22Rv1 (cell line): ENCODE measurements at regions not wholly inside any gene's neighbourhood (a gene's known extent, or its start where the extent isn't known, plus 50 kb on each side); places are given as distances from the start of the nearest gene placed in this dataset.

ENCODE experiments used
- ZFX ChIP-seq: fragments of 450-650 bp; IDR thresholded peaks from 2 replicates; pipeline ENCODE4 v1.6.1; 2017; ENCODE audit warnings: antibody characterized with exemption, borderline replicate concordance
- TF ChIP-seq, protein P1 (sequence below): fragments of 450-650 bp; IDR thresholded peaks from 2 replicates; pipeline ENCODE4 v1.5.1; 2017; ENCODE audit warnings: mild to moderate bottlenecking

DNA sequence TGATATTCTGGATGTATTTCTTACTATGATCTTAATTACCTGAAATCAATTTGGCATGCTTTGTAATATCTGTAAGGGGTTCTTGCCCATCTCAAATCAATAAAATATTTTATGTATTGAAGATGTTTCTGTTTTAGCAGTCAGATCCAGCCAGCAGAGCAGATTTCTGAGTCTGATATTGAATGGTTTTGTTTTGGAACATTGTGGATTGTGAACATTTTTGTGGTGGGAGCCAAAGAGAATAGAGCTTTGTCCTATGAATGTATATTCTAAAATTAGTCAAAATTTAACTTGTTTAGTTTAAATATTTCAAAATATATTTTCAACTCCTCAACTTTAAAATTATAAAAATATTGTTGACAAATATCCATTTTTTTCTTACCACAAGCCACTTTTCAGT lies 197.0 kb downstream of the UBE2E3 start:
- TF ChIP-seq, protein P1, sequence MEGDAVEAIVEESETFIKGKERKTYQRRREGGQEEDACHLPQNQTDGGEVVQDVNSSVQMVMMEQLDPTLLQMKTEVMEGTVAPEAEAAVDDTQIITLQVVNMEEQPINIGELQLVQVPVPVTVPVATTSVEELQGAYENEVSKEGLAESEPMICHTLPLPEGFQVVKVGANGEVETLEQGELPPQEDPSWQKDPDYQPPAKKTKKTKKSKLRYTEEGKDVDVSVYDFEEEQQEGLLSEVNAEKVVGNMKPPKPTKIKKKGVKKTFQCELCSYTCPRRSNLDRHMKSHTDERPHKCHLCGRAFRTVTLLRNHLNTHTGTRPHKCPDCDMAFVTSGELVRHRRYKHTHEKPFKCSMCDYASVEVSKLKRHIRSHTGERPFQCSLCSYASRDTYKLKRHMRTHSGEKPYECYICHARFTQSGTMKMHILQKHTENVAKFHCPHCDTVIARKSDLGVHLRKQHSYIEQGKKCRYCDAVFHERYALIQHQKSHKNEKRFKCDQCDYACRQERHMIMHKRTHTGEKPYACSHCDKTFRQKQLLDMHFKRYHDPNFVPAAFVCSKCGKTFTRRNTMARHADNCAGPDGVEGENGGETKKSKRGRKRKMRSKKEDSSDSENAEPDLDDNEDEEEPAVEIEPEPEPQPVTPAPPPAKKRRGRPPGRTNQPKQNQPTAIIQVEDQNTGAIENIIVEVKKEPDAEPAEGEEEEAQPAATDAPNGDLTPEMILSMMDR: no peak
- TF ChIP-seq ZFX: no peak
